ENCODE measurements at regions not wholly inside any gene's neighbourhood (a gene's known extent, or its start where the extent isn't known, plus 50 kb on each side); places are given as distances from the start of the nearest gene placed in this dataset.

DNA sequence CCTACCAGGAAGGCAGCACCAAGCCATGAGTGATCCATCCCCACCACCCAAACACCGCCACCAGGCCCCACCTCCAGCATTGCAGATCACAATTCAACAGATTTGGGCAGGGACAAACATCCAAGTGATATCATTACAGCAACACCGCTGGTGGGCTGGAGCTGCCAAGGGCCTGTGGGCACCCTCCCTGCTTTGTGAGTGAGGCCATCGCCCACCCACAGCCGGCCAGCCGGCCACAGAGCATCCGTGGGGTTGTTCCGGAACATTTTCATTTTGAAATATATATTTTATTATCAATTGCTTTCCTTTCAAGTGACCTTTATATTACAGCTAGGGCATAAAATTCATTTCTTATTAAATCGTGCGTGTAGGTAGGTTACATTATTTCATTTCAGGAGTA lies 286.0 kb upstream of the CDH4 start:
- Histone ChIP-seq H3K27ac (no peak overlapping the region), H3K27me3 (ENCODE audit: insufficient read depth in 3 of 3, low read length in 2 of 3) (peaks cover 0 to 3% (median 0%) of the 10 kb centered on the region in 3 donors), H3K4me3 (no peak overlapping the region), H3K36me3 (ENCODE audit: insufficient read depth in 1 of 2, low read depth in 1 of 2) (no peaks in the 10 kb centered on the region), H3K4me1 (no peaks in the 10 kb centered on the region), H3K9me3 (no peaks in the 10 kb centered on the region)
- no peak for ATAC-seq
- no peak for DNase-seq
- intact Hi-C loops (cut with DNase I), result no loop called here
- 81% methylated on average over 9 of the region's 9 CpGs for WGBS, 3 donors
- TF ChIP-seq, protein P1, sequence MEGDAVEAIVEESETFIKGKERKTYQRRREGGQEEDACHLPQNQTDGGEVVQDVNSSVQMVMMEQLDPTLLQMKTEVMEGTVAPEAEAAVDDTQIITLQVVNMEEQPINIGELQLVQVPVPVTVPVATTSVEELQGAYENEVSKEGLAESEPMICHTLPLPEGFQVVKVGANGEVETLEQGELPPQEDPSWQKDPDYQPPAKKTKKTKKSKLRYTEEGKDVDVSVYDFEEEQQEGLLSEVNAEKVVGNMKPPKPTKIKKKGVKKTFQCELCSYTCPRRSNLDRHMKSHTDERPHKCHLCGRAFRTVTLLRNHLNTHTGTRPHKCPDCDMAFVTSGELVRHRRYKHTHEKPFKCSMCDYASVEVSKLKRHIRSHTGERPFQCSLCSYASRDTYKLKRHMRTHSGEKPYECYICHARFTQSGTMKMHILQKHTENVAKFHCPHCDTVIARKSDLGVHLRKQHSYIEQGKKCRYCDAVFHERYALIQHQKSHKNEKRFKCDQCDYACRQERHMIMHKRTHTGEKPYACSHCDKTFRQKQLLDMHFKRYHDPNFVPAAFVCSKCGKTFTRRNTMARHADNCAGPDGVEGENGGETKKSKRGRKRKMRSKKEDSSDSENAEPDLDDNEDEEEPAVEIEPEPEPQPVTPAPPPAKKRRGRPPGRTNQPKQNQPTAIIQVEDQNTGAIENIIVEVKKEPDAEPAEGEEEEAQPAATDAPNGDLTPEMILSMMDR (IDR thresholded peaks at IDR 0.05), result no peak

DNA sequence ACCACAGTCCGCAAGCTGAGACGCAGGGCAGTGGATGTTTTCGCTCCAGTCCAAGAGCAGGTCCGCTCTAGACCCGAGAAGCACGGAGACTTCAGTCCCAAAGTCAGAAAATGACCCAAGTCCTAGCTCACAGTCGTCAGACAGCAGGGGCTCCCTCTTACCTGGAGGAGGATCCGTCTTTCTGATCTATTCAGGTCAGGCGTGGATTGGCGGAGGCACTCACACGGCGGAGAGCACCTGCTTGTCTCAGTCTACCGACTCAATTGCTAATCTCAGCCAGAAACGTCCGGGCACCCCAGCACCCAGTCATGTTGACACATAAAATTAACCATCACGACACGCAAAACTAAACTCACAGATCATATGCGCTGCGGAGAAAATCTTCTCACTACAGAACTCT lies 285.3 kb upstream of the CDH4 start:
- DNase-seq, result no peak
- intact Hi-C loops (cut with DNase I), result no loop called here
- WGBS, 3 donors, result 88 to 89% (median 88%) methylated on average over 19 of the region's 19 CpGs
- H3K4me1 ChIP-seq, result no peaks in the 10 kb centered on the region
- TF ChIP-seq, protein P1 (IDR thresholded peaks at IDR 0.05), result no peak
- peaks cover 0 to 3% (median 0%) of the 10 kb centered on the region in 3 donors for H3K27me3 ChIP-seq (ENCODE audit: insufficient read depth in 3 of 3, low read length in 2 of 3)
- no peaks in the 10 kb centered on the region for H3K36me3 ChIP-seq (ENCODE audit: insufficient read depth in 1 of 2, low read depth in 1 of 2)
- no peak overlapping the region for H3K4me3 ChIP-seq
- H3K9me3 ChIP-seq, result no peaks in the 10 kb centered on the region
- ATAC-seq, result no peak
- no peak overlapping the region for H3K27ac ChIP-seq

DNA sequence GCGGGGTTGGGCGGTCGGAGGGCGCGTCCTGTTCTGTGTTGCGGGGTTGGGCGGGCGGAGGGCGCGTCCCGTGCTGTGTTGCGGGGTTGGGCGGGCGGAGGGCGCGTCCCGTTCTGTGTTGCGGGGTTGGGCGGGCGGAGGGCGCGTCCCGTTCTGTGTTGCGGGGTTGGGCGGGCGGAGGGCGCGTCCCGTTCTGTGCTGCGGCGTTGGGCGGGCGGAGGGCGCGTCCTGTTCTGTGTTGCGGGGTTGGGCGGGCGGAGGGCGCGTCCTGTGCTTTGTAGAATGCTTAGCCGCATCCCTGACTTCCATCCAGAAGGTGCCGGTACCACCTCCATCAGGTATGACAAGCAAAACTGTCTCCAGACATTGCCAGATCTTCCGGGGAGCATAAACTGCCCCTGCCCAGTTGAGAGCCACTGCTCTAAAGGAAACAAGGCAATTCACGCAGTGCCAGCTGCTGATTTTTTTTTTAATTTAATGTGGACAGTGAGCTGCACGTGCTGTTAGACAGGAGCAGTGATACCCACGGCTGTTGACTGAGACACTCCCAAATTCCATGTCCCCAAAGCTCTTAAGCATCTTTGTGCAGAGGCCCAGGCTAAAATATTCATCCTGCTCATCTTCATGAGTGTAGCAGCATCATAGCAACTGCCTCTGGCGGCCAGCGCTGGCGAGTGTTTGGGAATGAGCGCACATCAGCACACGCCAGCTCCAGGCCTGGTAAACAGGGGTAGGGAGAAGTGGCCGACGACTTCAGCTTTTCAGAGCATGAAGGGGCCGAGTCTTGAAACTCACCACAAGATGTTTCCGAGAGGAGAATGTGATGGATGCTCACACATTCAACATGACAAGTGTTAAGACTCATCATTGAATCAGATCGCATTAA lies 284.4 kb upstream of the CDH4 start:
- intact Hi-C loops (cut with DNase I), result no loop called here
- TF ChIP-seq, protein P1 (IDR thresholded peaks at IDR 0.05), result no peak
- WGBS, 3 donors, result 36 to 66% (median 57%) methylated on average over 49 to 56 of the region's 56 CpGs

DNA sequence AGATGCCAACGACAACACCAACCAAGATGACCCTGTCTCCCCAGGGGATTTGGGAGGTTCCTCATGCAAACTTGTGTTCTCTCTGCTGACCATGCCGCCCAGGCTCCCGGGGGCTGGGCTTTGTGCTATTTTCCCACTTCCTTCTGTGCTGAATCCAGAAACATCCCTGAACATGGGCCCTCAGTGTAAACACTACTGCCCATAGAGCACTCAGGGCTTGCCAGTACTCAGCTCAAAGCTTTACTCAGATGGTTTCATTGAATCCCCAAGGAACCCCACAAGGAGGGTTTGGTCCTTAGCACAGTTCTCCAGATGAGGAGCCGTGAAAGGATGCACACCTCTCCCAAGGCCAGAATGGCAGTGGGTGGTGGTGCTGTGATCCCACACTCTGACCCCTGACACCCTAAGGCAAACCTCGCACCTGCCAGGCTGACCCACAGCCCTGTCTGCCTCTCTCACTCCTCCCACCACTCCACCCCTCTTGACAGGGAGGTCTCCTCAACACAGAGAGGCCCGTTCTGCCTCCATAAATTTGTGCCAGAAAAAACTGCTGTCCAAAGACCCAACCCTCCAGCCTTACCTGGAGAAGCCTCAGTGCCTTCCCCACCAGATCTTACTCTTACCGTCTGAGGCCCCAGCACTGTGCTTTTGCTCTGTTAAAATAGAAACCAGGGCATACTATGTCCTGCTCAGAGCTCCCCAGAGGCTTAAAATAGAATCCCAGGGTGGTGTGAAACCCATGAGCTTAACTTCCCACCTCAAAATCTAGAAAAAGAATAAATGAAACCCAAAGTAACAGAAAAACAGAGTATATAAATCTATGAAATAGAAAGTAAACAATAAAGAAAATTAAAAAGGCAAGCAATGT lies 283.0 kb upstream of the CDH4 start:
- DNase-seq, result no peak
- Histone ChIP-seq H3K4me1 (no peaks in the 10 kb centered on the region), H3K36me3 (ENCODE audit: insufficient read depth in 1 of 2, low read depth in 1 of 2) (no peaks in the 10 kb centered on the region), H3K9me3 (no peaks in the 10 kb centered on the region), H3K27me3 (ENCODE audit: insufficient read depth in 3 of 3, low read length in 2 of 3) (peaks cover 0 to 3% (median 0%) of the 10 kb centered on the region in 3 donors), H3K27ac (no peak overlapping the region), H3K4me3 (no peak overlapping the region)
- intact Hi-C loops (cut with DNase I), result no loop called here
- no peak for ATAC-seq
- TF ChIP-seq, protein P1 (IDR thresholded peaks at IDR 0.05), result no peak
- WGBS, 3 donors, result 86 to 91% (median 88%) methylated on average over 7 of the region's 7 CpGs

More for the DNA sequence above, 284.4 kb upstream of the CDH4 start:
- Histone ChIP-seq H3K4me3 (no peak overlapping the region), H3K27me3 (ENCODE audit: insufficient read depth in 3 of 3, low read length in 2 of 3) (peaks cover 0 to 3% (median 0%) of the 10 kb centered on the region in 3 donors), H3K27ac (no peak overlapping the region), H3K4me1 (no peaks in the 10 kb centered on the region), H3K36me3 (ENCODE audit: insufficient read depth in 1 of 2, low read depth in 1 of 2) (no peaks in the 10 kb centered on the region), H3K9me3 (no peaks in the 10 kb centered on the region)
- no peak for DNase-seq
- no peak for ATAC-seq
